HCT116 (cell line): ENCODE measurements at regions not wholly inside any gene's neighbourhood (a gene's known extent, or its start where the extent isn't known, plus 50 kb on each side); places are given as distances from the start of the nearest gene placed in this dataset.

Source experiments
- ATAC-seq: fragments of 200-7000 bp; cut with Tn5 transposase; 2 replicates; pipeline ENCODE4 v1.9.1; 2020; ENCODE audit warnings: mild to moderate bottlenecking, moderate library complexity
- BruUV-seq: library from RNA; stranded (reverse); fragments of 400-500 nt; replicated peaks from 2 replicates; lab custom pipeline; 2021; lab: Mats Ljungman, UMichigan
- CTCF ChIA-PET: fragments of 300-600 bp; sonication (Branson Sonifier 250); formaldehyde crosslinking; loops from one replicate; lab custom pipeline; 2021; ENCODE audit warnings: antibody characterized with exemption; lab: Charles Lee
- POLR2A ChIA-PET: fragments of 300-600, 350-600 bp; sonication (Branson Sonifier 250); formaldehyde crosslinking; loops from one replicate; lab custom pipeline; 2021; ENCODE audit warnings: antibody characterized with exemption; lab: Charles Lee
- RAD21 ChIA-PET, 2 experiments: fragments of 300-600 bp; sonication (Branson Sonifier 250); formaldehyde crosslinking; loops; one replicate each; lab custom pipeline; 2023; ENCODE audit warnings: low total read pairs in 2 of 2; ENCODE audit not compliant: uncharacterized antibody in 2 of 2, unreplicated experiment in 2 of 2, low non-redundant PET in 1 of 2; lab: Charles Lee
- DNase-seq: peaks from one replicate; pipeline ENCODE4 v3.0.0-alpha.2; 2010; ENCODE audit warnings: low read depth, low spot score
- H2AFZ ChIP-seq: fragments of 200-600 bp; shearing (Covaris generic), sonication (generic); 2 replicates; pipeline ENCODE4 v1.6.1; 2017; ENCODE audit warnings: low read depth, mixed run types, mixed read lengths, antibody characterized with exemption, low read length; ENCODE audit not compliant: poor library complexity, severe bottlenecking
- H3K27ac ChIP-seq: 2 replicates; pipeline ENCODE4 v1.5.1; 2012; ENCODE audit warnings: low read depth, low read length
- H3K27me3 ChIP-seq: fragments of 200-600 bp; sonication (generic); 2 replicates; pipeline ENCODE4 v1.6.1; 2016; ENCODE audit warnings: mixed run types, low read length, mixed read lengths; ENCODE audit not compliant: insufficient read depth
- H3K36me3 ChIP-seq, 2 experiments: fragments of 200-500 bp in 1 of 2; fragments of 200-600 bp in 1 of 2; sonication (Bioruptor generic) in 1 of 2; sonication (generic) in 1 of 2; 2 replicates each; pipeline versions ENCODE4 v1.5.1 to v1.6.1; 2014 to 2016; ENCODE audit warnings: low read length in 2 of 2, inconsistent platforms in 1 of 2, mixed read lengths in 1 of 2, mixed run types in 1 of 2; ENCODE audit not compliant: insufficient read depth in 2 of 2, control insufficient read depth in 1 of 2
- H3K4me1 ChIP-seq, 2 experiments: fragments of 200-600 bp in 1 of 2; sonication (generic) in 1 of 2; 2 replicates each; pipeline versions ENCODE4 v1.5.1 to v1.6.1; 2012 to 2017; ENCODE audit warnings: low read length in 2 of 2, inconsistent platforms in 1 of 2, mild to moderate bottlenecking in 1 of 2, mixed read lengths in 1 of 2, mixed run types in 1 of 2, moderate library complexity in 1 of 2; ENCODE audit not compliant: insufficient read depth in 2 of 2, control insufficient read depth in 1 of 2
- H3K4me2 ChIP-seq: fragments of 200-600 bp; sonication (generic); 2 replicates; pipeline ENCODE4 v1.6.1; 2017; ENCODE audit warnings: mixed run types, low read length, mixed read lengths
- H3K4me3 ChIP-seq, 2 experiments: fragments of 200-600 bp in 1 of 2; sonication (generic) in 1 of 2; replicated peaks in 1 of 2; 2 replicates each; pipeline ENCODE4 v1.5.1; 2011 to 2016; ENCODE audit warnings: low read length in 2 of 2, control low read depth in 1 of 2, low read depth in 1 of 2, mild to moderate bottlenecking in 1 of 2, mixed read lengths in 1 of 2, mixed run types in 1 of 2
- H3K79me2 ChIP-seq: fragments of 200-600 bp; sonication (generic); 2 replicates; pipeline ENCODE4 v1.6.1; 2017; ENCODE audit warnings: mild to moderate bottlenecking, mixed run types, low read length, moderate library complexity, mixed read lengths; ENCODE audit not compliant: insufficient read depth
- H3K9ac ChIP-seq: fragments of 200-600 bp; sonication (generic); 2 replicates; pipeline ENCODE4 v1.6.1; 2016; ENCODE audit warnings: low read length, mixed read lengths
- H3K9me2 ChIP-seq: fragments of 200-600 bp; sonication (generic), shearing (Covaris generic); 2 replicates; pipeline ENCODE4 v1.6.1; 2017; ENCODE audit warnings: mixed run types, mild to moderate bottlenecking, moderate library complexity; ENCODE audit not compliant: insufficient read depth
- H3K9me3 ChIP-seq, 2 experiments: fragments of 200-500 bp in 1 of 2; fragments of 200-600 bp in 1 of 2; sonication (Bioruptor generic) in 1 of 2; sonication (generic) in 1 of 2; 2 replicates each; pipeline ENCODE4 v1.6.1; 2014 to 2017; ENCODE audit warnings: low read length in 2 of 2, mixed read lengths in 2 of 2, inconsistent platforms in 1 of 2, low read depth in 1 of 2, mild to moderate bottlenecking in 1 of 2, mixed run types in 1 of 2, moderate library complexity in 1 of 2; ENCODE audit not compliant: control insufficient read depth in 1 of 2, insufficient read depth in 1 of 2
- H4K20me1 ChIP-seq: fragments of 200-600 bp; sonication (generic), shearing (Covaris generic); 2 replicates; pipeline ENCODE4 v1.6.1; 2017; ENCODE audit warnings: mixed run types, mild to moderate bottlenecking, moderate library complexity; ENCODE audit not compliant: insufficient read depth
- CBX3 ChIP-seq: IDR thresholded peaks from 2 replicates; pipeline ENCODE4 v1.6.1; 2012; ENCODE audit warnings: low read depth
- CEBPB ChIP-seq: IDR thresholded peaks from 2 replicates; pipeline ENCODE4 v1.6.1; 2012; ENCODE audit warnings: low read depth
- EGR1 ChIP-seq: IDR thresholded peaks from 2 replicates; pipeline ENCODE4 v1.6.1; 2012; ENCODE audit warnings: low read depth
- EZH2 ChIP-seq: fragments of 200-600 bp; sonication (generic); IDR thresholded peaks from 2 replicates; pipeline ENCODE4 v1.6.1; 2017; ENCODE audit warnings: antibody characterized with exemption, mixed run types
- EZH2phosphoT487 ChIP-seq: fragments of 200-600 bp; IDR thresholded peaks from 2 replicates; pipeline ENCODE4 v1.6.1; 2018; ENCODE audit warnings: antibody characterized with exemption, borderline replicate concordance
- FOSL1 ChIP-seq: IDR thresholded peaks from 2 replicates; pipeline ENCODE4 v1.6.1; 2012; ENCODE audit warnings: low read depth
- POLR2A ChIP-seq: IDR thresholded peaks from 2 replicates; pipeline ENCODE4 v1.7.0; 2011; ENCODE audit warnings: borderline replicate concordance; ENCODE audit not compliant: insufficient read depth, insufficient read length; ENCODE audit errors: extremely low read depth
- SRF ChIP-seq: IDR thresholded peaks from 2 replicates; pipeline ENCODE4 v1.6.1; 2012; ENCODE audit warnings: low read depth
- TCF7L2 ChIP-seq: IDR thresholded peaks from 2 replicates; pipeline ENCODE4 v1.7.0; 2011; ENCODE audit warnings: borderline replicate concordance, inconsistent platforms; ENCODE audit not compliant: insufficient read depth, insufficient read length; ENCODE audit errors: extremely low read depth
- YY1 ChIP-seq: IDR thresholded peaks from 2 replicates; pipeline ENCODE4 v1.6.1; 2011; ENCODE audit warnings: low read length, low read depth, moderate library complexity, mild to moderate bottlenecking; ENCODE audit not compliant: insufficient replicate concordance; ENCODE audit errors: extremely low read depth
- ZFX ChIP-seq: fragments of 450-650 bp; IDR thresholded peaks from 2 replicates; pipeline ENCODE4 v1.6.1; 2017
- ZNF274 ChIP-seq: fragments of 200-500 bp; sonication (Bioruptor generic); IDR thresholded peaks from 2 replicates; pipeline ENCODE4 v1.6.1; 2014; ENCODE audit warnings: mild to moderate bottlenecking, low read depth, low read length, inconsistent platforms
- intact Hi-C: fragments of 100-400 bp; cut with micrococcal nuclease; formaldehyde crosslinking; loops from 2 replicates; pipeline ENCODE4 v1.10.0; 2022
- TF ChIP-seq, protein P1 (sequence below): IDR thresholded peaks from 2 replicates; pipeline ENCODE4 v1.6.1; 2012
- TF ChIP-seq, protein P2 (sequence below), 3 experiments: fragments of 200-600 bp in 1 of 3; sonication (generic) in 1 of 3; IDR thresholded peaks in 2 of 3; conservative IDR thresholded peaks in 1 of 3; 2 replicates each; pipeline ENCODE4 v1.5.1; 2012 to 2017; ENCODE audit warnings: low read depth in 2 of 3, low read length in 2 of 3, antibody characterized with exemption in 1 of 3, borderline replicate concordance in 1 of 3, control low read depth in 1 of 3, mild to moderate bottlenecking in 1 of 3, mixed read lengths in 1 of 3, mixed run types in 1 of 3, moderate library complexity in 1 of 3; ENCODE audit not compliant: insufficient read depth in 1 of 3
- TF ChIP-seq, protein P3 (sequence below): IDR thresholded peaks from 2 replicates; pipeline ENCODE4 v1.6.1; 2011; ENCODE audit warnings: mild to moderate bottlenecking, low read length, moderate library complexity; ENCODE audit not compliant: insufficient replicate concordance; ENCODE audit errors: extremely low read depth
- TF ChIP-seq, protein P4 (sequence below): IDR thresholded peaks from 2 replicates; pipeline ENCODE4 v1.6.1; 2012

DNA sequence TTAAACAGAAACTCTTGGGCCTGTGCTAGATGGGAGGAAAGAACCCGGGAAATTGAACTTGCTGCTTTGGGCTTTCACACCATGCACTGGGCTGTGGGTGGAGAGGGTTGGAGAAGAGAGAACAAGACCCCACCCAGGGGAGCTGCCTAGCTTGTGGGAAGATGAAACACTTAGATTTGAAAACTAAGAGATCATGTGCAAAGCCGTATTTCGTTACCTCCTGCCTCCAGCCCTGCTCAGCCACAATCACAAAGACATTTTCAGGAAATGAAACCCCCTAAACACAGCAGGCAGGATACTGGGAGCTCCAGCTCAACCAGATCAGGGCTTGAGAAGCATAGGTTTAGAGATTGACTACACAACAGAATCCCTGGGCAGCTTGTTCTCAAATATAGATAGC, 183.0 kb upstream of the C2CD4B start:
- Histone ChIP-seq H4K20me1 (no peaks in the 10 kb centered on the region), H3K9ac (no peak overlapping the region), H3K27ac (no peak overlapping the region), H3K9me3 (no peaks in the 10 kb centered on the region), H2AFZ (no peak overlapping the region), H3K36me3 (no peaks in the 10 kb centered on the region), H3K4me1 (peaks cover 0 to 6% of the 10 kb centered on the region in 2 experiments; a peak in 2 of 4 replicates), H3K4me2 (no peak overlapping the region), H3K4me3 (no peak overlapping the region), H3K9me2 (no peaks in the 10 kb centered on the region), H3K79me2 (no peaks in the 10 kb centered on the region), H3K27me3 (no peaks in the 10 kb centered on the region)
- no TSS peak for BruUV-seq
- ChIA-PET RAD21 (no interaction called here), POLR2A (no interaction called here), CTCF (no interaction called here)
- ATAC-seq (no peak), DNase-seq (no peak)
- intact Hi-C loops, result no loop called here
- TF ChIP-seq EZH2, result no peak
- TF ChIP-seq POLR2A, result no peak
- TF ChIP-seq, protein P1, sequence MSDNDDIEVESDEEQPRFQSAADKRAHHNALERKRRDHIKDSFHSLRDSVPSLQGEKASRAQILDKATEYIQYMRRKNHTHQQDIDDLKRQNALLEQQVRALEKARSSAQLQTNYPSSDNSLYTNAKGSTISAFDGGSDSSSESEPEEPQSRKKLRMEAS, result no peak
- no peak for TF ChIP-seq EZH2phosphoT487
- TF ChIP-seq, protein P2, sequence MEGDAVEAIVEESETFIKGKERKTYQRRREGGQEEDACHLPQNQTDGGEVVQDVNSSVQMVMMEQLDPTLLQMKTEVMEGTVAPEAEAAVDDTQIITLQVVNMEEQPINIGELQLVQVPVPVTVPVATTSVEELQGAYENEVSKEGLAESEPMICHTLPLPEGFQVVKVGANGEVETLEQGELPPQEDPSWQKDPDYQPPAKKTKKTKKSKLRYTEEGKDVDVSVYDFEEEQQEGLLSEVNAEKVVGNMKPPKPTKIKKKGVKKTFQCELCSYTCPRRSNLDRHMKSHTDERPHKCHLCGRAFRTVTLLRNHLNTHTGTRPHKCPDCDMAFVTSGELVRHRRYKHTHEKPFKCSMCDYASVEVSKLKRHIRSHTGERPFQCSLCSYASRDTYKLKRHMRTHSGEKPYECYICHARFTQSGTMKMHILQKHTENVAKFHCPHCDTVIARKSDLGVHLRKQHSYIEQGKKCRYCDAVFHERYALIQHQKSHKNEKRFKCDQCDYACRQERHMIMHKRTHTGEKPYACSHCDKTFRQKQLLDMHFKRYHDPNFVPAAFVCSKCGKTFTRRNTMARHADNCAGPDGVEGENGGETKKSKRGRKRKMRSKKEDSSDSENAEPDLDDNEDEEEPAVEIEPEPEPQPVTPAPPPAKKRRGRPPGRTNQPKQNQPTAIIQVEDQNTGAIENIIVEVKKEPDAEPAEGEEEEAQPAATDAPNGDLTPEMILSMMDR (IDR thresholded peaks at IDR 0.05 in 2 of 3, conservative IDR thresholded peaks at IDR 0.05 in 1 of 3; ENCODE audit: borderline replicate concordance in 1 of 3, insufficient read depth in 1 of 3, low read depth in 2 of 3, low read length in 2 of 3), result no peak
- no peak for TF ChIP-seq ZNF274
- no peak for TF ChIP-seq YY1
- TF ChIP-seq SRF, result no peak

DNA sequence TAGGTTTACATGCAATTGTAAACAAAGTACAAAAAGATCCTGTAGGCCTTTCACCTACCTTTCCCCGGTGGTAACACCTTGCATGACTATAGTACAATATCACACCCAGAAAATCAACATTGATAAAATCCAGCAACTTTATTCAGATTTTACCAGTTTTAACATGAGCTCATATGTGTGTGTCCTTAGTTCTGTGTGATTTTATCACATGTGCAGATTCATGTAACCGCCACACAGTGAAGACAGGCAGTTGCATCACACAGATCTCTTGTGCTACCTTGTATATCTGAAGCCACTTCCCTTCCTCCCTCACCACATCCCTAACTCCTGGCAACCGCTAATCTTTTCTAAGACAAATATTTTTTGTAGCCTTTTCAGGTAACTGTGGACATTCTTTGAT, 183.5 kb upstream of the C2CD4B start:
- ChIA-PET POLR2A (no interaction called here), RAD21 (no interaction called here), CTCF (no interaction called here)
- H4K20me1 ChIP-seq, result no peaks in the 10 kb centered on the region
- peaks cover 0 to 6% of the 10 kb centered on the region in 2 experiments; a peak in 2 of 4 replicates for H3K4me1 ChIP-seq
- no peak overlapping the region for H2AFZ ChIP-seq
- H3K27ac ChIP-seq, result no peak overlapping the region
- H3K9me2 ChIP-seq, result no peaks in the 10 kb centered on the region
- H3K36me3 ChIP-seq, result no peaks in the 10 kb centered on the region
- no peak overlapping the region for H3K4me2 ChIP-seq
- no peaks in the 10 kb centered on the region for H3K9me3 ChIP-seq
- no peak overlapping the region for H3K9ac ChIP-seq
- no peaks in the 10 kb centered on the region for H3K79me2 ChIP-seq
- DNase-seq, result no peak
- H3K27me3 ChIP-seq, result no peaks in the 10 kb centered on the region
- BruUV-seq, result no TSS peak
- intact Hi-C loops, result no loop called here
- H3K4me3 ChIP-seq, result no peak overlapping the region
- ATAC-seq, result no peak
- TF ChIP-seq ZNF274 (no peak), EGR1 (no peak), FOSL1 (no peak), CBX3 (no peak), CEBPB (no peak), ZFX (no peak), EZH2phosphoT487 (no peak), TCF7L2 (no peak)
- TF ChIP-seq, protein P1, result no peak
- TF ChIP-seq, protein P3, sequence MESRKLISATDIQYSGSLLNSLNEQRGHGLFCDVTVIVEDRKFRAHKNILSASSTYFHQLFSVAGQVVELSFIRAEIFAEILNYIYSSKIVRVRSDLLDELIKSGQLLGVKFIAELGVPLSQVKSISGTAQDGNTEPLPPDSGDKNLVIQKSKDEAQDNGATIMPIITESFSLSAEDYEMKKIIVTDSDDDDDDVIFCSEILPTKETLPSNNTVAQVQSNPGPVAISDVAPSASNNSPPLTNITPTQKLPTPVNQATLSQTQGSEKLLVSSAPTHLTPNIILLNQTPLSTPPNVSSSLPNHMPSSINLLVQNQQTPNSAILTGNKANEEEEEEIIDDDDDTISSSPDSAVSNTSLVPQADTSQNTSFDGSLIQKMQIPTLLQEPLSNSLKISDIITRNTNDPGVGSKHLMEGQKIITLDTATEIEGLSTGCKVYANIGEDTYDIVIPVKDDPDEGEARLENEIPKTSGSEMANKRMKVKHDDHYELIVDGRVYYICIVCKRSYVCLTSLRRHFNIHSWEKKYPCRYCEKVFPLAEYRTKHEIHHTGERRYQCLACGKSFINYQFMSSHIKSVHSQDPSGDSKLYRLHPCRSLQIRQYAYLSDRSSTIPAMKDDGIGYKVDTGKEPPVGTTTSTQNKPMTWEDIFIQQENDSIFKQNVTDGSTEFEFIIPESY, result no peak
- TF ChIP-seq, protein P4, sequence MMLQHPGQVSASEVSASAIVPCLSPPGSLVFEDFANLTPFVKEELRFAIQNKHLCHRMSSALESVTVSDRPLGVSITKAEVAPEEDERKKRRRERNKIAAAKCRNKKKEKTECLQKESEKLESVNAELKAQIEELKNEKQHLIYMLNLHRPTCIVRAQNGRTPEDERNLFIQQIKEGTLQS, result no peak
